VCaP (cell line): ENCODE measurements at regions not wholly inside any gene's neighbourhood (a gene's known extent, or its start where the extent isn't known, plus 50 kb on each side); places are given as distances from the start of the nearest gene placed in this dataset.

Experiments used
- H3K27ac ChIP-seq: fragments of 450-650 bp; 2 replicates; pipeline ENCODE4 v1.5.1; 2017
- TF ChIP-seq, protein P1 (sequence below): fragments of 450-650 bp; conservative IDR thresholded peaks from 2 replicates; pipeline ENCODE4 v1.5.1; 2017; ENCODE audit warnings: mild to moderate bottlenecking, moderate library complexity

DNA sequence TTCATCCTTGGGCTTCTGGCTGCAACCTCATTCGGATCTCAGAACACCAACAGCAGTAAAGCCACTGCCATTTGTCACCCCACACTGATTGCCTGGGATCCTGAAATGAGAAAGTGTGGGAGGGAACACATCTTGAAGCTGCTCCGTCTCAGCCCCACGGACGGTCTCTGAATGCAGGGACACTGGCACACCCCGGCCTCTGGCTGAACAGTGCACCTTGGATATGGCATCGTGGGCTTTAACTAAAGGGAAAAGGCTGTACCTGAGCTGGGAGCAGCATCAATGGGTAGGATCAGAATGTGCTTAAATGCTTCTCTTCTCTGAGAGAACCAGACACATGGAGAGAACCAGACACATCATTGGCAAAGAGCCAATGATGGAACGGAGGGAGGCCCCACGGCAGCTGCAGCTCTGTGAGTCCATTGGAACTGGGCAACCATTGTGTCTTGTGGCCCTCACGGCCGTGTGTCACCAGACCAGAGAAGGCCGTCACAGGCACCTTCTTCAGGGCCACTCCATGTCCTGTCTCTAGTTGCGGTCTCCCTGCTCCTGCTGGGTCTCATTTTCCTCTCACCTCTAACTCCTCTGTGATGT lies 193.4 kb upstream of the MYT1L start:
- TF ChIP-seq, protein P1, sequence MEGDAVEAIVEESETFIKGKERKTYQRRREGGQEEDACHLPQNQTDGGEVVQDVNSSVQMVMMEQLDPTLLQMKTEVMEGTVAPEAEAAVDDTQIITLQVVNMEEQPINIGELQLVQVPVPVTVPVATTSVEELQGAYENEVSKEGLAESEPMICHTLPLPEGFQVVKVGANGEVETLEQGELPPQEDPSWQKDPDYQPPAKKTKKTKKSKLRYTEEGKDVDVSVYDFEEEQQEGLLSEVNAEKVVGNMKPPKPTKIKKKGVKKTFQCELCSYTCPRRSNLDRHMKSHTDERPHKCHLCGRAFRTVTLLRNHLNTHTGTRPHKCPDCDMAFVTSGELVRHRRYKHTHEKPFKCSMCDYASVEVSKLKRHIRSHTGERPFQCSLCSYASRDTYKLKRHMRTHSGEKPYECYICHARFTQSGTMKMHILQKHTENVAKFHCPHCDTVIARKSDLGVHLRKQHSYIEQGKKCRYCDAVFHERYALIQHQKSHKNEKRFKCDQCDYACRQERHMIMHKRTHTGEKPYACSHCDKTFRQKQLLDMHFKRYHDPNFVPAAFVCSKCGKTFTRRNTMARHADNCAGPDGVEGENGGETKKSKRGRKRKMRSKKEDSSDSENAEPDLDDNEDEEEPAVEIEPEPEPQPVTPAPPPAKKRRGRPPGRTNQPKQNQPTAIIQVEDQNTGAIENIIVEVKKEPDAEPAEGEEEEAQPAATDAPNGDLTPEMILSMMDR = no peak
- H3K27ac ChIP-seq = no peak overlapping the region

DNA sequence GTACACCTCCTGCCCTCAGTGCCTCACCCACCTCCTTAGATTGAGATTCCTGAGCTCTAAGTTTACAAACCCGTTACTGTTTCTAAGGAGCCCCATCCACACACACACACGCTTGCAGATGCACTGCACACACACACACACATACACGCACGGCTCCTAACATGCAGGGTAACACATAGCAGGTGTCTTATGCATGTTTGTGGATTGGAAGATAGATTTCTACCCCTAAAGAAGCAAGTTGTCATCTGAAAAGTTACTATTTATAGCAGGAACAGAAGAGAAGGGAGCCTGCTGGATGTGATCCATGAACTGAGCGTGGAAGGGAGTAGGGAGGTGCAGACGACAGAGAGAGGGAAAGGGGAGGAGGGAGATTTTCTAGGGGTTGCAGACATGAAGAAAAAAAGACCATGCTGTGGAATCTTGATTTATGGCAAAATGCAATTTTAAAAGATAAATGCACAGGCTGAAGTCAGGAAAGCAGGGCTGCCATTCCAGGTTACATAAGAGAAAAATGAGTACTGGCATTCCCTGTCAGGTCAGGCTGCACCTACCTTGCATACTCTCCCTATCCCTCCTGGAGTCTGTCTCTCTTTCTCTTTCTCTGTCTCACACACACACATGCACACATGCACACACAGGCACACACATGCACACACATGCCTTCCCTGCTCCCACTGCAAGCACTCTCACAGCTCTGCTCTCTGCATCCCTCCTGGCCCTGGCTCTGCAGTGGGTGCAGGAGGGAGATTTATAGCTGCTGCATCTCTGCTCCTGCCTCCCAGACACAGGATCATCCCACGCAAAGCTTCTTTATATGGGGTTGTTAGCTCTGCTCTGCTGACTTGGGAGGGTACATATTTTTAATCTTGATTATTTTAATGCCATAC lies 192.6 kb upstream of the MYT1L start:
- TF ChIP-seq, protein P1 = no peak

DNA sequence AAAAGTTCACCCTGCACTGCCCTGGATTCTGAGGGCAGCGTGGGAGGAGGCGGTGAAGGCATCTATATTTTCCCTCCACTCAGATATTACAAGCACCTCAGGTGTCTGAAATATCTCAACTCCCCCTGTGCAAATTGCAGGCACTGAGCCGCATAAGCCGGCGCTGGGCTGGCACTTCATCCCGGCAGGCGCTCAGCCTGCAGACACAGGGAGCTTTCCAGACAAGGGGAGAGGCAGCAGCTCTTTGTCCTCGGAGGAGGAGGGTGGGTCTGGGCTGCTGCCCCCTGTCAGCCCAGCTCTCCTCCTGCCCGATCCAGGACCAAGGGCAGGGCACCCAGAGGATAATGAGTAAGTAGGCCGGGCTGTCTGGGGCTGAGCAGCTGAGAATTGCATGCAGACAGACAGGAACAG lies 189.3 kb upstream of the MYT1L start:
- H3K27ac ChIP-seq = no peak overlapping the region
- TF ChIP-seq, protein P1 = no peak

More for the DNA sequence above, 192.6 kb upstream of the MYT1L start:
- no peak overlapping the region for H3K27ac ChIP-seq

DNA sequence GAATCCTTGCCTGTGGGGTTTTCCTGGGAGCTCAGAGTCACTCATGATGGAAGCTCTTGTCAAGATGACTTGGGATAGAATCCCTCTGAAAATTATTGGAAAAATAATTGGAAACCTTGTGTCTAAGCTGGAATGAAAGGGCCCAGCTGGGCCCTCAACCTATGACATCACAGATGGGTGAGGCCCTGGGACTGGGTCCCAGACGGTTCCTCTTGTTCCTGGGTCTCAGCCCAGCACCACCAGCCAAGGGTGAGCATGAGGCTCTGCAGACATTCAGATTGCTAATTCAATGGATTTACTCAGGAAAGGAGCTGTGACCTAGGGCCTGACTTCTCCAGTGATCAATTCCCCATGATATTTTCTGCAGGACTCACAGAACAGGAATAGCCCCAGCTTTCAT lies 188.3 kb upstream of the MYT1L start:
- no peak overlapping the region for H3K27ac ChIP-seq
- TF ChIP-seq, protein P1 = no peak

DNA sequence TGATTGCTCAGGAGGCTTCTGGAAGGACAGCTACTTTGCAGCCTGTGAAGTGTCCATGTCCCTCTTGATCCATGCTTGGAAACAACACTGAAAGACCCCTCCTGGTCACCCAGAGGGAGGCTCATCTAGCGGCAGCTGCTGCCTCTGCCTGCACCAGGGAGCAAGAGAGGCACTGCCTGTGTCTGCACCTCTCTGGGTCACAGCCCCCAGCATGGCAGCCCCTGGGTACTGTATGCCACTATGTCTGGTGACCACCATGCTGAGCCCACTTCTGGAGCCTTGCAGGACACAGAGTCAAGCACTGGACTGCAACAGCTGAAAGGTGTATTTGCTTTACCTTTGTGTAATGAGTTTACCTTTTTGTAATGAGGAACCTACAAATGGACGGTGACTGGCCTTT lies 186.3 kb upstream of the MYT1L start:
- H3K27ac ChIP-seq = no peak overlapping the region
- TF ChIP-seq, protein P1 = no peak

DNA sequence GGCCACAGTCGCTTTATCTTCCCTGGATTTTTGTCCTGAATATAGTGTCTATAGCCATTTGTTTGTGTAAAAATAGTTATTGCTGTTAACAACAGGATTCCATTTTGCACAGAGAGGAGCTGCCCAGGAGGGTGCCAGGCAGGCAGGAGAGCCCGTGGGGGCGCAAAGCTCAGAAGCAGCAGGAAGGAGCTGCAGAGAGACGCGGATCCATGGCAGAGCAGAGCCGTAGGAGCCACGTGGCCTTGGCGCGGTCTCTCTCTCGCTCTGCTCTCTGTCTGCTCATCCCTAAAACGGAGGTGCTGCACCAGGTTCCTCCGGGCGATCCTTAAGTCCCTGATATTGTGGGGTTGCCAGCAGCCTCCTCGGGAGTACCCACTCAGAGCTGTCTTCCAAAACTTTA lies 185.3 kb upstream of the MYT1L start:
- no peak overlapping the region for H3K27ac ChIP-seq
- TF ChIP-seq, protein P1 = no peak

DNA sequence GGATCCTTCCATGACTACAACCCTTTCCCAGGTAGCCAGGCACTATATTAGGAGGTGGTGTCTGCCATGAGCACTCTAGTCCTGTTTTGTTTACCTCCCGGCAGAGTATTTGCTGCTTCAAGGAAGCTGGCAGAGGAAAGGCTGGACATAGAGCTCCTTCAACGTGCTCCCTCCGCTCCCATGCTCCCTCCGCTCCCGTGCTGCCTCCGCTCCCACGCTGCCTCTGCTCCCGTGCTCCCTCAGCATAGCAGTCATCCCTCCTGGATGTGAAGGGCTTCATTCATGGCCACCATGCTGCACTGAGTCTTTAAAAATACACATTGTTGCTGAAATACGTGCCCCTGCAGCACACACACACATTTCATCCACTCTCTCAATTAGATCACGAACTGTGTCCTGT lies 181.9 kb upstream of the MYT1L start:
- H3K27ac ChIP-seq = no peak overlapping the region
- TF ChIP-seq, protein P1 = no peak
